CD4-positive, alpha-beta T cell treated with Interleukin-6 at 100 ng/mL for 8 hours (primary cell): ENCODE measurements at regions not wholly inside any gene's neighbourhood (a gene's known extent, or its start where the extent isn't known, plus 50 kb on each side); places are given as distances from the start of the nearest gene placed in this dataset.
"Not testable (repeated sequence)": the region's sequence is repeated elsewhere in the genome, so short reads cannot be mapped to it uniquely, and the experiment has no call there.

Experiments
- DNase-seq: peaks from one replicate; pipeline ENCODE4 v3.0.0-alpha.2; 2020; ENCODE audit warnings: mixed read lengths, low spot score

GRCh38 chr2:57330447-57330846 lies 716.2 kb upstream of the VRK2 start:
- DNase-seq = no peak

DNA sequence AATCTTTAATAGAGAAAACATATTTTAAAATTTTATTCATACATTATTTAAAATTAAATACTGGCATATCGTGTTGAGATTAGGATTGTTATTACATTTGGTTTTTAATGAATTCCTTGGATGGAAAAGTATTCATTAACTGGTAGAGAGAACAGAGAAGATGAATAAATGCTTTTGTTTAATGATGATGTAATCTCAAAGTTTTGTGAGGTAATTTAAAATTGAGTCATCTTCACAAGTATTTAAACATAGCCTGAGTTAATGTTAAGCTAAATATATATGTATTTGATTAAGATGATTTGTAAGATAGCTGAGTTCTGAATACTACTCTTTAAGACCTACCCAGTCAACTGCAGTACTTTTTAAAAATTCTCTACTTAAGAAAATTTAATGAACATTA lies 713.4 kb upstream of the VRK2 start:
- no peak for DNase-seq

GRCh38 chr2:57343391-57344006 lies 703.1 kb upstream of the VRK2 start:
- DNase-seq = no peak

- DNase-seq = no peak
Measured at GRCh38 chr2:57368190-57368589, 678.4 kb upstream of the VRK2 start.

- DNase-seq = no peak
Measured at GRCh38 chr2:57370882-57371585, 675.6 kb upstream of the VRK2 start.

DNA sequence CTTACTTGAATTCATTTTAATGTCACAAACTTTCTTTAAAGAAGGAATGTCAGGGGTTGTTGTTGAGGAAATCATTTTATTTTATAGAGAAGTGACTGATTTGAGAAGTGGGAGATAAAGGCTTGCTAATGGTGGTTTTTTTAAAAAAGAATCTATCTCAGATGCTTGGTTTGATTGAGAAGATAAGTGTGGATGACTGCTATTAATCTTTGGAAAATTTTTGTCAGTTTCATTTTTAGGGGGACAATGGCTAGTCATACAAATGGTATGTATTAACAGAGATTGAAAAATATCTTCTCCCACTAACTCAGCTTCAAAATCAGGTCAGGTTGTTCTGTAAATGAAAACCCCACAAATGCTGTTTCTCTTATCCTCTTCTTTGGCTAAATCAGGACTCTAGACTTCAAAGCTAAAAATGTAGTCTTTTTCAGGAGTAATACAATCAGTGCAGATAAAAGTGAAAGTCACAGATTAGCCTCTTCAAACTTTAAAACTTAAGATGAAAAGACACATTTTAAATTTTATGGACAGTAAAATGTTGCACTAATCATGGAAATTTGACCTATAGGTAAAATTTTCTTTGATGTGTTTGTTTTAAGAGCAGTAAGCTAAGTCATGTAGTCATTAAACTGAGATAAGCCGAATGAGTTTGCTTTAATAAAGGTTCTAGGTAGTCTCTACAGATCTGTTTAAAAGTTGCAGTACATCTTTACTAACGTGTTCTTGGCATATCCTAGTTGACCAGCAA lies 674.2 kb upstream of the VRK2 start:
- no peak for DNase-seq

DNA sequence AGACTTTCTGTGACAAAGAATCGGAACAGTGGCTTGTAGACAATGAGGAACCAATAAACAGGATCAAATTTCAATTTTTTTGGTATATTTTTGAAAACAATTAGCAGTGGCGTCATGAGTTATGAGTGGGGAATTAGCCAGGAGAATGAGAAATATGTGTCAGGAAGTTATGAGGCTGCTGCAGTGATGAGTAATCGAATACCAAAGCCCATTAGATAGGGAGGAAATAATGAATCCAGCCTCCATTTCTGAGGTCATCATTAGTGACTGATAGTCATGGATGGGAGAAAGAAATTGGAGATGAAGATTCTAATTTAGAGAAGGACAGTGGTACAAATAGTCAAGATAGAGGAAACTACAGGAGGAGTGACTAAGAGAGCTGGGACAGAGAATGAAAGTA lies 673.1 kb upstream of the VRK2 start:
- no peak for DNase-seq

- no peak for DNase-seq
Measured at GRCh38 chr2:57376985-57377384, 669.6 kb upstream of the VRK2 start.

DNA sequence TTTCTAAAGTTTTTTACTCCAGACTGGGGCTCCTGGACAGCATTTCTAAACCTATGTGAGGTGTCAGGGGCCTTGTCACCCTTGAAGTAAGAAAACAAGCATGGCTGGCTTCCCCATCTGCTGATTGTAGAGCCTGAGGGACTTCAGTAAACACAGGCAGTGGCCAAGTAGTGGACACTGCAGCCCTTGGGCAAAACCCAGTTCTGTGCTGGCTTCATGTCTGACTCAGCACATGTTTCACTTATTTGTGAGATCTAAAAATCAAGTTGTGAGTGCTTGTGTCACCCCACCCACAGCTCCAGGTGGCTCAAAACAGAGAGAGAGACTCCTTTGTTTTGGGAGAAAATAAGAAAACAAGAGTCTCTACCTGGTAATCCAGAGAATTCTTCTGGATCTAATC lies 660.3 kb upstream of the VRK2 start:
- DNase-seq = no peak

GRCh38 chr2:57396355-57397098 lies 650.1 kb upstream of the VRK2 start:
- DNase-seq = no peak

DNA sequence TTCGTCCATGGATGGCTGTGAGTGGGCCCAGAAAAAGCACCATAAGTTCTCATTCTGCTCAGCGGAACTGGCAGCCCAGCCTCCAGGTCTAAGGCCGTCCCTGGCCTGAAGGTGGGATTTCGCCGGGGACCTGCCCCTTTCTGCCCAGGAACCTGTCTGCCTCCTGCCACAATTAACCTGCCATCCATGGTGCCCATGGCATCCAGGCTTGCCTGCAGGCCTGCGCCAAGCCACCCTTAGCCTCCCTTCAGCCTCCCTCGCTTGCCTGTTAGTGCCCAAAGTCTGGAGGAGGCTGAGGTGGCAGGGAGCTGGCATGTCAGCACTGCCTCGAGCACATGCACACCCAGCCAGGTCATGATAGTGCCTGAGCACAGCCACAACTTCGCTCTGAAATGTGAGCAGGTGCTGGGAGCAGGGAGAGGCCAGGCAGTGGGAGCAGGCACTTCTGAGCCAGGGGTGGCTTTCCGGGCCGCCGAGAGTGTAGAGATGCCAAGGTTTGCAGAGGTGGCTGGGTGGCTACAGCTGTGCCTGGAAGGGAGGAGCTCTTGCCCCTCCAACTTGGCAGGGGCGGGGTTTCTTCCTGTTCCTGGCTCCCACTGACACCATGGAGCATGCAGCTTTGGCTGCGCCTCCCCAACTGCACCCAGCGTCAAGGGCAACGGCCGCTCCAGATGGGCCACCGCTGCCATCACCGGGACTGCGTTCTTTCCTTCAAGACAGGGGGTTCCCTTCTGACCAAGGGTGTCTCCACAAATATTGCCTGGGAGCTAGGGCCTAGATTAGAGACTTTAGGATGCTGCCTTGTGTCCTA lies 648.9 kb upstream of the VRK2 start:
- DNase-seq = no peak

DNA sequence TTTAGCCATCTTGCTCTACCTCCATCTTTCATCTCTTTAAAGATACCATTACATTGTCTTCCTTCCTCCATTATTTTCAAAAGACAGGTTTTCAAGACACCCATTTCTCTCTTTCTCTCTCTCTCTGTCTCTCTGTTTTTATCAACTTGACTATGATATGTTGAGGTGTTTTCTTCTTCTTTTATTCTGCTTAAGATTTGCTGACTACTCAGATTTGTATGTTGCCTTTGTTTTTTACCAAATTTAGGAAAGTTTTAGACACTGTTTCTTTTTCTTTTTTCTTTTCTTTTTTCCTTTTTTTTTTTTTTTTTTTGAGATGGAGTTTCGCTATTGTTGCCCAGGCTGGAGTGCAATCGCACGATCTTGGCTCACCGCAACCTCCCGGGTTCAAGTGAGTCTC lies 647.5 kb upstream of the VRK2 start:
- DNase-seq = no peak

DNA sequence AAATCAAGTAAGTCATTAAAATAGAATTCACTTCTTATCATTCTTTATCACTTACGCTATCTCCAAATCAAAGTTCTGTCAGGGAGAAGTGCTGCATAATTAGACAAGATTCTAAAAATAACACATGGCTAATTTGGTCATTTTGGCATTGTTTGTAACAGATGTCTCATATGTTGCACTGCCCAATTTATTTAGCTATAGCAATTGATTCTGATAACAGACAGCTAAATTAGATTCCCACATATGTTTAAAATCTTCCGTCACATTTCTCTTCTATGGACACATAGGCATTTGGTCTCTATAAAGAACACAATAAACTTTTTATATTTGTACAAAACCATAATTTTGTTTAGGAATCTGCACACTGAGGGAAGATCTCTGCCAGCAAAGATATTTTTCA lies 644.5 kb upstream of the VRK2 start:
- no peak for DNase-seq

GRCh38 chr2:57402755-57403154 lies 643.9 kb upstream of the VRK2 start:
- no peak for DNase-seq

- DNase-seq = no peak
Measured at GRCh38 chr2:57407772-57408201, 638.8 kb upstream of the VRK2 start.

GRCh38 chr2:57408587-57408986 lies 638.0 kb upstream of the VRK2 start:
- DNase-seq = no peak

DNA sequence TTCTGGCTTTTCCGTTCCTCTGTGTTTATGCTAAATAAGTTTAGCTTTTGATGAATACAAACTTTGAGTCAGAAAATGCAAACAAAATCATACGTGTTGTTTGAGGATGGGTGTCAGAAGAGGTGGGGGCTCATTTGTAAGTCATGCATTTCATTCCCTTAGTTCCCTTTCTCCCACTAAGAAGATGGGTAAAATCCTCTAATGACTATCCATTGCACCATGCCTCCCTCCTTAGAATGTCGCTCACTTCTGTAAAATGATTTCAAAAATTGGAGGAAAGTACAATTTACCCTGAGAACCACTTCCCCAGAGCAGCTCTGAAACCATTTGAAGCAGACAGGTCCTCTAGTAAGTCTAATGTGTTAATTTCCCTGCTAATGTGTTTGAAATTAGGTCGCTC lies 629.6 kb upstream of the VRK2 start:
- no peak for DNase-seq

DNA sequence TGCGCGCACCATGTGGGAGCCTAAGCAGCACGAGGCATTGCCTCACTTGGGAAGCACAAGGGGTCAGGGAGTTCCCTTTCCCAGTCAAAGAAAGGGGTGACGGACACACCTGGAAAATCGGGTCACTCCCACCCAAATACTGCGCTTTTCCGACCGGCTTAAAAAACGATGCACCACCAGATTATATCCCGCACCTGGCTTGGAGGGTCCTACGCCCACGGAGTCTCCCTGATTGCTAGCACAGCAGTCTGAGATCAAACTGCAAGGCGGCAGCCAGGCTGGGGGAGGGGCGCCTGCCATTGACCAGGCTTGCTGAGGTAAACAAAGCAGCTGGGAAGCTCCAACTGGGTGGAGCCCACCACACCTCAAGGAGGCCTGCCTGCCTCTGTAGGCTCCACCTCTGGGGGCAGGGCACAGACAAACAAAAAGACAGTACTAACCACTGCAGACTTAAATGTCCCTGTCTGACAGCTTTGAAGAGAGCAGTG lies 627.7 kb upstream of the VRK2 start:
- not testable (repeated sequence) for DNase-seq

DNA sequence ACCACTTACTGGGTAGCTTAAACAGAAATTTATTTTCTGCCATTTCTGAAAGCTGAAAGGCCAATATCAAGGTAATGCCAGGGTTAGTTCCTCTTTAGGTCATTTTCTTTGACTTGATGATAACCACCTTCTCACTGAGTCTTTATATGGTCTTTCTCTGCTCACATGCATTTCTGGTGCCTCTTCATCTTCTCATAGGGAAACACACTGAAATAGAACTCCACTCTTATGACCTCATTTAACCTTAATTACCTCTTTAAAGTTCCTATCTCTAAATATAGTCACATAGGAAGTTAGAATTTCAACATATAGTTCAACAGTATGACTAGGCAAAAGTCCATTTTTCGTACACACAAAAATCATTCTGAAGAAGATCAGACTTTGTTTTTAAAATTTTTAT lies 616.8 kb upstream of the VRK2 start:
- no peak for DNase-seq

- no peak for DNase-seq
Measured at GRCh38 chr2:57432528-57432927, 614.1 kb upstream of the VRK2 start.

GRCh38 chr2:57434441-57434840 lies 612.2 kb upstream of the VRK2 start:
- DNase-seq = no peak

DNA sequence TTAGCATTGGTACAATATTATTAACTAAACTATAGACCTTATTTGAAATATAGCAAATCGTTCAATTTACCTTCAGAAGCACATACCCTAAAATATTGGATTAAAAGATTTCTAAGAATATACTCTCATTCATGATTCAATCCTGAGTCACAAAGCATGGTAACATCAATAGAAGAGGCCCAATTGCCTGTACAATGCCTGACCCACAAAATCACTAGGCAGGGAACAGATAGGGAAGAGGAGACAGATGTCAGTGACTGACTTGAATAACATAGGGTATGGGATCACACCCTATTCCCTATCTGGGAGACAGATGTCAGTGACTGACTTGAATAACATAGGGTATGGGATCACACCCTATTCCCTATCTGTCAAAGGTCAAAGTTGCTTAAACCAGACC lies 611.6 kb upstream of the VRK2 start:
- no peak for DNase-seq
